HepG2 (cell line): ENCODE measurements at regions not wholly inside any gene's neighbourhood (a gene's known extent, or its start where the extent isn't known, plus 50 kb on each side); places are given as distances from the start of the nearest gene placed in this dataset.

Experiments
- EP300 ChIP-seq, 3 experiments: sonication (generic) in 1 of 3; formaldehyde crosslinking in 1 of 3; IDR thresholded peaks; 2 replicates each; pipeline versions ENCODE4 v1.5.1 to v1.6.1; 2011 to 2020; ENCODE audit warnings: low read depth in 2 of 3, low read length in 2 of 3, borderline replicate concordance in 1 of 3, improper control_type of control experiment in 1 of 3, mild to moderate bottlenecking in 1 of 3, missing genetic modification reagents in 1 of 3, moderate library complexity in 1 of 3
- MYNN ChIP-seq: sonication (generic); formaldehyde crosslinking; IDR thresholded peaks from 2 replicates; pipeline ENCODE4 v1.4.0; 2020; ENCODE audit warnings: mild to moderate bottlenecking, low read depth, missing genetic modification reagents
- TF ChIP-seq, protein P1 (sequence below): sonication (generic); formaldehyde crosslinking; IDR thresholded peaks from 2 replicates; pipeline ENCODE4 v1.5.0; 2020; ENCODE audit warnings: mild to moderate bottlenecking, missing genetic modification reagents, moderate library complexity
- TF ChIP-seq, protein P2 (sequence below): sonication (generic); formaldehyde crosslinking; IDR thresholded peaks from 2 replicates; pipeline ENCODE4 v1.4.0; 2020; ENCODE audit warnings: missing genetic modification reagents, borderline replicate concordance

GRCh38 chr4:1554246-1554875, 129.8 kb downstream of the FAM53A start:
- TF ChIP-seq, protein P1, sequence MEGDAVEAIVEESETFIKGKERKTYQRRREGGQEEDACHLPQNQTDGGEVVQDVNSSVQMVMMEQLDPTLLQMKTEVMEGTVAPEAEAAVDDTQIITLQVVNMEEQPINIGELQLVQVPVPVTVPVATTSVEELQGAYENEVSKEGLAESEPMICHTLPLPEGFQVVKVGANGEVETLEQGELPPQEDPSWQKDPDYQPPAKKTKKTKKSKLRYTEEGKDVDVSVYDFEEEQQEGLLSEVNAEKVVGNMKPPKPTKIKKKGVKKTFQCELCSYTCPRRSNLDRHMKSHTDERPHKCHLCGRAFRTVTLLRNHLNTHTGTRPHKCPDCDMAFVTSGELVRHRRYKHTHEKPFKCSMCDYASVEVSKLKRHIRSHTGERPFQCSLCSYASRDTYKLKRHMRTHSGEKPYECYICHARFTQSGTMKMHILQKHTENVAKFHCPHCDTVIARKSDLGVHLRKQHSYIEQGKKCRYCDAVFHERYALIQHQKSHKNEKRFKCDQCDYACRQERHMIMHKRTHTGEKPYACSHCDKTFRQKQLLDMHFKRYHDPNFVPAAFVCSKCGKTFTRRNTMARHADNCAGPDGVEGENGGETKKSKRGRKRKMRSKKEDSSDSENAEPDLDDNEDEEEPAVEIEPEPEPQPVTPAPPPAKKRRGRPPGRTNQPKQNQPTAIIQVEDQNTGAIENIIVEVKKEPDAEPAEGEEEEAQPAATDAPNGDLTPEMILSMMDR (CRISPR knock-in tag), result no peak
- TF ChIP-seq EP300 (IDR thresholded peaks at IDR 0.05; ENCODE audit: low read depth in 2 of 2, low read length in 2 of 2) (no peak), EP300 (CRISPR knock-in tag; IDR thresholded peaks at IDR 0.05; ENCODE audit: borderline replicate concordance) (no peak), MYNN (no peak)
- TF ChIP-seq, protein P2, sequence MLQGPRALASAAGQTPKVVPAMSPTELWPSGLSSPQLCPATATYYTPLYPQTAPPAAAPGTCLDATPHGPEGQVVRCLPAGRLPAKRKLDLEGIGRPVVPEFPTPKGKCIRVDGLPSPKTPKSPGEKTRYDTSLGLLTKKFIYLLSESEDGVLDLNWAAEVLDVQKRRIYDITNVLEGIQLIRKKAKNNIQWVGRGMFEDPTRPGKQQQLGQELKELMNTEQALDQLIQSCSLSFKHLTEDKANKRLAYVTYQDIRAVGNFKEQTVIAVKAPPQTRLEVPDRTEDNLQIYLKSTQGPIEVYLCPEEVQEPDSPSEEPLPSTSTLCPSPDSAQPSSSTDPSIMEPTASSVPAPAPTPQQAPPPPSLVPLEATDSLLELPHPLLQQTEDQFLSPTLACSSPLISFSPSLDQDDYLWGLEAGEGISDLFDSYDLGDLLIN (CRISPR knock-in tag), result no peak
